Panc1 (cell line): ENCODE measurements at regions not wholly inside any gene's neighbourhood (a gene's known extent, or its start where the extent isn't known, plus 50 kb on each side); places are given as distances from the start of the nearest gene placed in this dataset.

Experiments used
- CTCF ChIP-seq: fragments of 450-650 bp; IDR thresholded peaks from 2 replicates; pipeline ENCODE4 v1.5.1; 2017; ENCODE audit warnings: mild to moderate bottlenecking
- POLR2AphosphoS5 ChIP-seq: IDR thresholded peaks from 2 replicates; pipeline ENCODE4 v1.6.1; 2012; ENCODE audit warnings: mild to moderate bottlenecking, low read depth, low read length, moderate library complexity
- REST ChIP-seq, 2 experiments: IDR thresholded peaks; 2 replicates each; pipeline ENCODE4 v1.6.1; 2011 to 2012; ENCODE audit warnings: low read depth in 2 of 2, control low read depth in 1 of 2, low read length in 1 of 2, mild to moderate bottlenecking in 1 of 2, moderate library complexity in 1 of 2; ENCODE audit not compliant: insufficient read depth in 1 of 2

GRCh38 chr7:55642266-55642665, 70.0 kb upstream of the VOPP1 start:
- TF ChIP-seq CTCF = no peak
- TF ChIP-seq POLR2AphosphoS5 = no peak
- no peak for TF ChIP-seq REST (IDR thresholded peaks at IDR 0.05; ENCODE audit: insufficient read depth in 1 of 2, low read depth in 2 of 2, low read length in 1 of 2)
